ENCODE measurements at regions not wholly inside any gene's neighbourhood (a gene's known extent, or its start where the extent isn't known, plus 50 kb on each side); places are given as distances from the start of the nearest gene placed in this dataset.

GRCh38 chr4:135186002-135186401 lies 984.4 kb upstream of the PABPC4L start:
- H3K36me3 ChIP-seq (ENCODE audit: insufficient read depth, low read length) = no peaks in the 10 kb centered on the region
- H4K20me1 ChIP-seq (ENCODE audit: insufficient read depth, low read length) = no peaks in the 10 kb centered on the region
- DNase-seq (ENCODE audit: insufficient read length, low spot score, missing footprints) = no peak
- no peak overlapping the region for H3K27ac ChIP-seq (ENCODE audit: low read depth, low read length)
- no peaks in the 10 kb centered on the region for H3K4me1 ChIP-seq (ENCODE audit: insufficient read depth, low read length)
- no peaks in the 10 kb centered on the region for H3K79me2 ChIP-seq (ENCODE audit: insufficient read depth, low read length)
- no peak overlapping the region for H3K4me3 ChIP-seq (ENCODE audit: insufficient read depth, low read length)
- no peaks in the 10 kb centered on the region for H3K9me3 ChIP-seq (ENCODE audit: low read depth, low read length)
- H2AFZ ChIP-seq (ENCODE audit: low read length) = no peak overlapping the region
- no peaks in the 10 kb centered on the region for H3K27me3 ChIP-seq (ENCODE audit: insufficient read depth, low read length)
- TF ChIP-seq CTCF (IDR thresholded peaks at IDR 0.05; ENCODE audit: extremely low read depth, low read depth, low read length) = no peak
- no peak overlapping the region for H3K4me2 ChIP-seq (ENCODE audit: insufficient read depth, low read length)

- Histone ChIP-seq H2AFZ (ENCODE audit: low read length) (no peak overlapping the region), H3K4me1 (ENCODE audit: insufficient read depth, low read length) (no peaks in the 10 kb centered on the region), H3K27me3 (ENCODE audit: insufficient read depth, low read length) (no peaks in the 10 kb centered on the region), H3K36me3 (ENCODE audit: insufficient read depth, low read length) (no peaks in the 10 kb centered on the region), H3K9me3 (ENCODE audit: low read depth, low read length) (no peaks in the 10 kb centered on the region), H3K4me2 (ENCODE audit: insufficient read depth, low read length) (no peak overlapping the region), H4K20me1 (ENCODE audit: insufficient read depth, low read length) (no peaks in the 10 kb centered on the region), H3K27ac (ENCODE audit: low read depth, low read length) (no peak overlapping the region), H3K4me3 (ENCODE audit: insufficient read depth, low read length) (no peak overlapping the region), H3K79me2 (ENCODE audit: insufficient read depth, low read length) (no peaks in the 10 kb centered on the region)
- no peak for TF ChIP-seq CTCF (IDR thresholded peaks at IDR 0.05; ENCODE audit: extremely low read depth, low read depth, low read length)
- DNase-seq (ENCODE audit: insufficient read length, low spot score, missing footprints) = no peak
Measured at GRCh38 chr4:135185256-135185655, 983.7 kb upstream of the PABPC4L start.

GRCh38 chr4:135184715-135185114 lies 983.1 kb upstream of the PABPC4L start:
- no peak for TF ChIP-seq CTCF (IDR thresholded peaks at IDR 0.05; ENCODE audit: extremely low read depth, low read depth, low read length)
- DNase-seq (ENCODE audit: insufficient read length, low spot score, missing footprints) = no peak
- no peaks in the 10 kb centered on the region for H4K20me1 ChIP-seq (ENCODE audit: insufficient read depth, low read length)
- H3K9me3 ChIP-seq (ENCODE audit: low read depth, low read length) = no peaks in the 10 kb centered on the region
- H3K4me1 ChIP-seq (ENCODE audit: insufficient read depth, low read length) = no peaks in the 10 kb centered on the region
- no peaks in the 10 kb centered on the region for H3K27me3 ChIP-seq (ENCODE audit: insufficient read depth, low read length)
- H3K36me3 ChIP-seq (ENCODE audit: insufficient read depth, low read length) = no peaks in the 10 kb centered on the region
- no peak overlapping the region for H2AFZ ChIP-seq (ENCODE audit: low read length)
- H3K4me3 ChIP-seq (ENCODE audit: insufficient read depth, low read length) = no peak overlapping the region
- H3K27ac ChIP-seq (ENCODE audit: low read depth, low read length) = no peak overlapping the region
- H3K79me2 ChIP-seq (ENCODE audit: insufficient read depth, low read length) = no peaks in the 10 kb centered on the region
- no peak overlapping the region for H3K4me2 ChIP-seq (ENCODE audit: insufficient read depth, low read length)

- H3K4me1 ChIP-seq (ENCODE audit: insufficient read depth, low read length) = no peaks in the 10 kb centered on the region
- H3K27ac ChIP-seq (ENCODE audit: low read depth, low read length) = no peak overlapping the region
- no peak overlapping the region for H3K4me2 ChIP-seq (ENCODE audit: insufficient read depth, low read length)
- no peaks in the 10 kb centered on the region for H3K79me2 ChIP-seq (ENCODE audit: insufficient read depth, low read length)
- H3K4me3 ChIP-seq (ENCODE audit: insufficient read depth, low read length) = no peak overlapping the region
- H3K36me3 ChIP-seq (ENCODE audit: insufficient read depth, low read length) = no peaks in the 10 kb centered on the region
- TF ChIP-seq CTCF (IDR thresholded peaks at IDR 0.05; ENCODE audit: extremely low read depth, low read depth, low read length) = no peak
- DNase-seq (ENCODE audit: insufficient read length, low spot score, missing footprints) = no peak
- no peaks in the 10 kb centered on the region for H3K9me3 ChIP-seq (ENCODE audit: low read depth, low read length)
- H2AFZ ChIP-seq (ENCODE audit: low read length) = no peak overlapping the region
- H4K20me1 ChIP-seq (ENCODE audit: insufficient read depth, low read length) = no peaks in the 10 kb centered on the region
- no peaks in the 10 kb centered on the region for H3K27me3 ChIP-seq (ENCODE audit: insufficient read depth, low read length)
Measured at GRCh38 chr4:135177321-135177720, 975.7 kb upstream of the PABPC4L start.

Measured in osteoblast (primary cell).